ENCODE measurements at regions not wholly inside any gene's neighbourhood (a gene's known extent, or its start where the extent isn't known, plus 50 kb on each side); places are given as distances from the start of the nearest gene placed in this dataset.

GRCh38 chr11:86749821-86750401 lies 50.4 kb upstream of the PRSS23 start:
- DNase-seq (no peak), ATAC-seq (ENCODE audit: low read depth in 2 of 2) (no peak)
- Mint-ChIP-seq H3K4me3 (no peak overlapping the region), H3K9me3 (peaks cover 0 to 2% (median 0%) of the 10 kb centered on the region in 7 donors), H3K36me3 (no peaks in the 10 kb centered on the region), H3K27me3 (peaks cover 4% of the 10 kb centered on the region), H3K27ac (no peak overlapping the region), H3K4me1 (no peaks in the 10 kb centered on the region)
- Histone ChIP-seq H3K36me3 (ENCODE audit: control insufficient read depth, insufficient read depth, low read length) (no peaks in the 10 kb centered on the region), H3K9me3 (ENCODE audit: control insufficient read depth in 2 of 2, low read length in 2 of 2) (no peaks in the 10 kb centered on the region), H3K4me3 (ENCODE audit: low read depth, low read length) (no peak overlapping the region), H3K27me3 (ENCODE audit: control insufficient read depth, insufficient read depth, low read length) (no peaks in the 10 kb centered on the region), H3K4me1 (ENCODE audit: control insufficient read depth, insufficient read depth, low read length, poor library complexity, severe bottlenecking) (no peaks in the 10 kb centered on the region), H3K27ac (ENCODE audit: insufficient read depth, low read length, poor library complexity, severe bottlenecking) (no peak overlapping the region)

GRCh38 chr11:86749376-86749775 lies 51.0 kb upstream of the PRSS23 start:
- Histone ChIP-seq H3K27ac (ENCODE audit: insufficient read depth, low read length, poor library complexity, severe bottlenecking) (no peak overlapping the region), H3K27me3 (ENCODE audit: control insufficient read depth, insufficient read depth, low read length) (no peaks in the 10 kb centered on the region), H3K9me3 (ENCODE audit: control insufficient read depth in 2 of 2, low read length in 2 of 2) (no peaks in the 10 kb centered on the region), H3K4me3 (ENCODE audit: low read depth, low read length) (no peak overlapping the region), H3K36me3 (ENCODE audit: control insufficient read depth, insufficient read depth, low read length) (no peaks in the 10 kb centered on the region), H3K4me1 (ENCODE audit: control insufficient read depth, insufficient read depth, low read length, poor library complexity, severe bottlenecking) (no peaks in the 10 kb centered on the region)
- no peak for DNase-seq
- Mint-ChIP-seq H3K27me3 (peaks cover 4% of the 10 kb centered on the region), H3K9me3 (peaks cover 0 to 2% (median 0%) of the 10 kb centered on the region in 7 donors), H3K36me3 (no peaks in the 10 kb centered on the region), H3K4me3 (no peak overlapping the region), H3K4me1 (no peaks in the 10 kb centered on the region), H3K27ac (no peak overlapping the region)
- ATAC-seq (ENCODE audit: low read depth in 2 of 2), result no peak

DNA sequence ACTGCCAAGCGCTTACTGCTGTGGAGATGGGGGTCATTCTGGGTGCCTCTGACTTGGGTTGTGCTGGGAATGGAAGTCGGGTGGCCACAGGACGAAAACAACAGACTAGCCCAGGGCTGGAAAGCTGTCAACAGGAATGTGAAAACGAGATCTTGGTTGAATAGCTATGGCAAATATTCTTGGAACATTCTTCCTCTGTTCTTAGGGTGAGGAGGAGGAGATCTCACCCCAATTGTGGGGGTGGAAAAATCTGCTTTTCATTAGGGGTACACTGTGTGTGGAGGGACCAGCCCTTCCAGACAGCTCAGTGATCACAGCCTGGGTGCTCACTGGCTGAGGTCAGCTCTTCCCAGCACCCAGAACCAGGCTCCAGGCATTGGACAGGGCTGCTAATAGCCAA lies 52.0 kb upstream of the PRSS23 start:
- H3K36me3 Mint-ChIP-seq, result no peaks in the 10 kb centered on the region
- peaks cover 4% of the 10 kb centered on the region for H3K27me3 Mint-ChIP-seq
- DNase-seq (no peak), ATAC-seq (ENCODE audit: low read depth in 2 of 2) (no peak)
- no peaks in the 10 kb centered on the region for H3K4me1 ChIP-seq (ENCODE audit: control insufficient read depth, insufficient read depth, low read length, poor library complexity, severe bottlenecking)
- no peak overlapping the region for H3K4me3 Mint-ChIP-seq
- H3K27me3 ChIP-seq (ENCODE audit: control insufficient read depth, insufficient read depth, low read length), result no peaks in the 10 kb centered on the region
- H3K27ac Mint-ChIP-seq, result no peak overlapping the region
- H3K36me3 ChIP-seq (ENCODE audit: control insufficient read depth, insufficient read depth, low read length), result no peaks in the 10 kb centered on the region
- H3K4me1 Mint-ChIP-seq, result no peaks in the 10 kb centered on the region
- no peak overlapping the region for H3K27ac ChIP-seq (ENCODE audit: insufficient read depth, low read length, poor library complexity, severe bottlenecking)
- no peaks in the 10 kb centered on the region for H3K9me3 ChIP-seq (ENCODE audit: control insufficient read depth in 2 of 2, low read length in 2 of 2)
- H3K4me3 ChIP-seq (ENCODE audit: low read depth, low read length), result no peak overlapping the region
- H3K9me3 Mint-ChIP-seq, result peaks cover 0 to 2% (median 0%) of the 10 kb centered on the region in 7 donors

GRCh38 chr11:86747801-86748200 lies 52.5 kb upstream of the PRSS23 start:
- H3K36me3 Mint-ChIP-seq, result no peaks in the 10 kb centered on the region
- H3K4me1 ChIP-seq (ENCODE audit: control insufficient read depth, insufficient read depth, low read length, poor library complexity, severe bottlenecking), result no peaks in the 10 kb centered on the region
- no peak overlapping the region for H3K27ac ChIP-seq (ENCODE audit: insufficient read depth, low read length, poor library complexity, severe bottlenecking)
- H3K4me1 Mint-ChIP-seq, result no peaks in the 10 kb centered on the region
- DNase-seq (no peak), ATAC-seq (ENCODE audit: low read depth in 2 of 2) (no peak)
- H3K4me3 ChIP-seq (ENCODE audit: low read depth, low read length), result no peak overlapping the region
- no peak overlapping the region for H3K4me3 Mint-ChIP-seq
- no peaks in the 10 kb centered on the region for H3K27me3 ChIP-seq (ENCODE audit: control insufficient read depth, insufficient read depth, low read length)
- peaks cover 4% of the 10 kb centered on the region for H3K27me3 Mint-ChIP-seq
- H3K9me3 ChIP-seq (ENCODE audit: control insufficient read depth in 2 of 2, low read length in 2 of 2), result no peaks in the 10 kb centered on the region
- H3K9me3 Mint-ChIP-seq, result peaks cover 0 to 2% (median 0%) of the 10 kb centered on the region in 7 donors
- no peaks in the 10 kb centered on the region for H3K36me3 ChIP-seq (ENCODE audit: control insufficient read depth, insufficient read depth, low read length)
- H3K27ac Mint-ChIP-seq, result no peak overlapping the region

- Histone ChIP-seq H3K27me3 (ENCODE audit: control insufficient read depth, insufficient read depth, low read length) (no peaks in the 10 kb centered on the region), H3K4me1 (ENCODE audit: control insufficient read depth, insufficient read depth, low read length, poor library complexity, severe bottlenecking) (no peaks in the 10 kb centered on the region), H3K4me3 (ENCODE audit: low read depth, low read length) (no peak overlapping the region), H3K9me3 (ENCODE audit: control insufficient read depth in 2 of 2, low read length in 2 of 2) (no peaks in the 10 kb centered on the region), H3K36me3 (ENCODE audit: control insufficient read depth, insufficient read depth, low read length) (no peaks in the 10 kb centered on the region), H3K27ac (ENCODE audit: insufficient read depth, low read length, poor library complexity, severe bottlenecking) (no peak overlapping the region)
- Mint-ChIP-seq H3K4me3 (no peak overlapping the region), H3K9me3 (peaks cover 0 to 2% (median 0%) of the 10 kb centered on the region in 7 donors), H3K36me3 (no peaks in the 10 kb centered on the region), H3K27me3 (peaks cover 4% of the 10 kb centered on the region), H3K4me1 (no peaks in the 10 kb centered on the region), H3K27ac (peak overlapping the region in 1 of 3 donors; percentile 60)
- DNase-seq, result no peak
- no peak for ATAC-seq (ENCODE audit: low read depth in 2 of 2)
These were observed 53.8 kb upstream of the PRSS23 start for GRCh38 chr11:86746514-86746913.

- Histone ChIP-seq H3K9me3 (ENCODE audit: control insufficient read depth in 2 of 2, low read length in 2 of 2) (no peaks in the 10 kb centered on the region), H3K27me3 (ENCODE audit: control insufficient read depth, insufficient read depth, low read length) (no peaks in the 10 kb centered on the region), H3K36me3 (ENCODE audit: control insufficient read depth, insufficient read depth, low read length) (no peaks in the 10 kb centered on the region), H3K4me1 (ENCODE audit: control insufficient read depth, insufficient read depth, low read length, poor library complexity, severe bottlenecking) (no peaks in the 10 kb centered on the region), H3K27ac (ENCODE audit: insufficient read depth, low read length, poor library complexity, severe bottlenecking) (no peak overlapping the region), H3K4me3 (ENCODE audit: low read depth, low read length) (no peak overlapping the region)
- ATAC-seq (ENCODE audit: low read depth in 2 of 2) (no peak), DNase-seq (no peak)
- Mint-ChIP-seq H3K36me3 (no peaks in the 10 kb centered on the region), H3K27ac (no peak overlapping the region), H3K4me3 (no peak overlapping the region), H3K4me1 (no peaks in the 10 kb centered on the region), H3K9me3 (peaks cover 0 to 2% (median 0%) of the 10 kb centered on the region in 7 donors), H3K27me3 (peaks cover 4% of the 10 kb centered on the region)
These were observed 54.8 kb upstream of the PRSS23 start for GRCh38 chr11:86745571-86745970.

DNA sequence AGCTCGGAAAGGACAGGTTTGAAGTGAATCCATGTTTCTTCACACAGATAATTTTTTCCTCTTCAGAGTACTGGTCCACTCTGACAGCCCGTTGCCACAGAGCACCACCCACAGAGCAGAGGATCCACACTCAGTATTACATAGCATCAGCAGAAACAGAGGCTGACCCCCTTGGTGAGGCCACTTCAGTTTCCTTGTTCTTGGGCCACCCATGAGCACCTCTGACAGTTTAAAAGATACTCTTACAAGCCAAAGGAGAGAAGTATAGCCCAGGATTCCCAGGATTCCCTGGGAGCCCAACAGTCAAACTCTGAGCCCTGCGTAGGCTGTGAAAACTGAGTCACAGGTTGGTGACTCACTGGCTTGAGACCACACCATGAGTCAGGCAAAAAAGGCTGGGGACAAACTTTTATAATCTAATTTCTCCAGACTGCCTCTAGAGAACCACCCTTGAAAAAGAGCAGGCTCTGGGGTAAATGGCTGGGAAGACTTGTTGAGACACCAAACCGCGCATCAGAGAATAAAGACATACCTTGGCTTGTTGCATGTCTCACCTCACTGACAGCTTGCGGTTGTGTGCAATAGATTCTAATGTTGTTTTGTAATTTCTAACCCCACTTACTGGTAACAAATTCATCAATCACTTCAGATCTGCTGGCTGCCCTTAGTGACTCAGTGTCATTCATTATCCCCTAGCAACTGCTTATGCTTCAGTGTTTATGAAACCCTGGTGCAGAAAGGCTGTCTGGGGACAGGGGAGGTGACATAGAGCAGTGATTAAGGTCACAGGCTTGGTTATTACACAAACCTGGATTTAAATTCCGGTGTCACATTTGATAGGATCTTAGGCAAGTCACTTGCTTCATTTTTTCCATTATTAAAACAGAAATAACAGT lies 56.9 kb upstream of the PRSS23 start:
- no peak for ATAC-seq (ENCODE audit: low read depth in 2 of 2)
- Mint-ChIP-seq H3K9me3 (peaks cover 0 to 3% (median 0%) of the 10 kb centered on the region in 7 donors), H3K4me1 (no peaks in the 10 kb centered on the region), H3K36me3 (no peaks in the 10 kb centered on the region), H3K4me3 (no peak overlapping the region), H3K27ac (no peak overlapping the region), H3K27me3 (peaks cover 4% of the 10 kb centered on the region)
- no peaks in the 10 kb centered on the region for H3K36me3 ChIP-seq (ENCODE audit: control insufficient read depth, insufficient read depth, low read length)
- no peak overlapping the region for H3K27ac ChIP-seq (ENCODE audit: insufficient read depth, low read length, poor library complexity, severe bottlenecking)
- H3K9me3 ChIP-seq (ENCODE audit: control insufficient read depth in 2 of 2, low read length in 2 of 2), result no peaks in the 10 kb centered on the region
- H3K4me3 ChIP-seq (ENCODE audit: low read depth, low read length), result no peak overlapping the region
- H3K4me1 ChIP-seq (ENCODE audit: control insufficient read depth, insufficient read depth, low read length, poor library complexity, severe bottlenecking), result no peaks in the 10 kb centered on the region
- H3K27me3 ChIP-seq (ENCODE audit: control insufficient read depth, insufficient read depth, low read length), result no peaks in the 10 kb centered on the region
- DNase-seq, result peak in 1 of 3 donors; percentile 9
